GM12864 (cell line): ENCODE measurements at regions not wholly inside any gene's neighbourhood (a gene's known extent, or its start where the extent isn't known, plus 50 kb on each side); places are given as distances from the start of the nearest gene placed in this dataset.
"Not testable (repeated sequence)": the region's sequence is repeated elsewhere in the genome, so short reads cannot be mapped to it uniquely, and the experiment has no call there.

Experiments used
- DNase-seq: peaks from one replicate; pipeline ENCODE4 v3.0.0-alpha.2; 2011; ENCODE audit warnings: low read depth
- H3K4me3 ChIP-seq: 2 replicates; pipeline ENCODE4 v1.5.1; 2011; ENCODE audit warnings: mild to moderate bottlenecking, low read depth, low read length, control low read depth
- CTCF ChIP-seq: IDR thresholded peaks from 2 replicates; pipeline ENCODE4 v1.5.1; 2011; ENCODE audit warnings: low read depth, mild to moderate bottlenecking, moderate library complexity, low read length, control low read depth, inconsistent platforms; ENCODE audit errors: missing control alignments

- H3K4me3 ChIP-seq: no peak overlapping the region
- no peak for TF ChIP-seq CTCF
- no peak for DNase-seq
Measured at GRCh38 chr1:60257531-60257930, 184.0 kb upstream of the C1orf87 start.

- no peak overlapping the region for H3K4me3 ChIP-seq
- DNase-seq: no peak
- no peak for TF ChIP-seq CTCF
Measured at GRCh38 chr1:60255565-60255964, 182.0 kb upstream of the C1orf87 start.

DNA sequence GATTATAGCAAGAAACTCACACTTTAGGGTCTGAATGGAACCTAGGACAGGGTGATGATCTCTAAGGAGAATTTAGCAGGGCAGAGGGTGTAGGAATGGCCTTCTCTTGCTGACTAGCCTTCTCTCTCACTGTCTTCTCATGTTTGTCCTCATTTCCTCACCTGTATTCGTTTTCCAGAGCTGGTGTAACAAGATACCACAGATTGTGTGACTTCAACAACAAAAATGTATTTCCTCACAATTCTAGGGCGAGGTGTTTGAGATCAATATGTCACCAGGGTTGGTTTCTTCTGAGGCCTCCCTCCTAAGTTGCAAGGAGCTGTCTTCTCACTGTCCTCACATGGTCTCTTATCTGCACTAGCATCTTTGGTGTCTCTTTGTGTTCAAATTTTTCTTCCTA lies 177.9 kb upstream of the C1orf87 start:
- no peak for TF ChIP-seq CTCF
- DNase-seq: no peak
- no peak overlapping the region for H3K4me3 ChIP-seq

GRCh38 chr1:60247467-60247866 lies 173.9 kb upstream of the C1orf87 start:
- DNase-seq, H3K4me3 ChIP-seq: not testable (repeated sequence)

GRCh38 chr1:60245324-60245723 lies 171.8 kb upstream of the C1orf87 start:
- no peak overlapping the region for H3K4me3 ChIP-seq
- TF ChIP-seq CTCF: no peak
- no peak for DNase-seq

DNA sequence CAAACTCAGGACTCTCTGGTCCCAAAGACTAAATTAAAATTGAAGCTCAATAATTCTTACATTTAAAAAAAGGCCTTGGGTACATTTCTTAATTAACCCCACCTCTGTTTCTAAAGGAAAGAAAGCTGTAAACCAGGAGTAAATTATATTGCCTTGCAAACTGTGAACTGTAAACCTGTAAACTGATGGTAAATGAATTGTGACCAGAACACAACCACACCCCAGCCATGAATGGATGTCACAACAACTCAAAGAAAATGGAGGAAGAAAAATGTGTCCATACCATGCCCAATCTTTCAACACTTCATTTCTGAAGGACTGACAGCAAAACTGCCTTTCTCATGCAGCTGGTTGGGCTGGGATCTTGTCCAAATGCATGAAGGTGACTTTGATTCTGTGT lies 171.3 kb upstream of the C1orf87 start:
- H3K4me3 ChIP-seq: no peak overlapping the region
- no peak for DNase-seq
- TF ChIP-seq CTCF: no peak

DNA sequence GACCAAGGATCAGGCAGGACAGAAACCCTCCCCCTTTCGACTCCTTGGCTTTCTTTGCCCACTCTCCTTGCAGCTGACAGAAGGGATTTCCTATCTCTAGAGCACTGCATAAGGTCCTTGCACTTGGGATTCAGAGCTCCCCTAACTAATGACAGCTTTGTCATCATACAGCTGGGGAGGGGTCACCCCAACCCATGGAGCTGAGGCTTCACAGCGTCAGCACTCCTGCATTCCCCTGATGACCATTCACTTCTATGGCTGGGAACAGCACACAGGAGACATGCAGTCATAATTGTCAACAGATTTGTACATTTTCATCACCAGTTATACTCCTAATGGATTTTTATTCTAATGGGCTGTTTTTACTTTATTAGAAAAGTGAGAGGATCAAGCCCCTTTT lies 161.7 kb upstream of the C1orf87 start:
- TF ChIP-seq CTCF: no peak
- H3K4me3 ChIP-seq: no peak overlapping the region
- no peak for DNase-seq

DNA sequence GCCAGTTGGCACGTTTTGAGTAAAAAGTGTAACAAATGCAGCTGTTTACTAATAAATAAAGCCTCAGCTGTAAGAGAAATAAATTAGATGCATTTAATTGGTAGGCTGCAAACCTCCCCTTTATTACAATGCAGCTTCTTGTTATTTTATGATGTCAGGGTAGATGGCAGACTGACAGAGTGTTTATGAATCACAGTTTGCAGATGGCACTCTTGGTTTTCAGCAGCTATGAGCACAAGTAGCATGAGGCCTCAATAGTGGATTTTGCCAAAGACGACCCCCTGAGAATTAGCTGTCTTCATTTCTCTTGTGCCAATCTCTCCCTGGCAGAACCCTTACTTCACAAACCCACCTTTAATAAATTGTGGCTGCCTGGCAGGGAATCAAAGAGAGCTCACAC lies 161.2 kb upstream of the C1orf87 start:
- DNase-seq: no peak
- no peak overlapping the region for H3K4me3 ChIP-seq
- TF ChIP-seq CTCF: no peak
